ENCODE measurements at regions not wholly inside any gene's neighbourhood (a gene's known extent, or its start where the extent isn't known, plus 50 kb on each side); places are given as distances from the start of the nearest gene placed in this dataset.

- intact Hi-C loops (cut with micrococcal nuclease; ENCODE audit: unreplicated experiment), result no loop called here
- H3K4me2 ChIP-seq (ENCODE audit: low read length), result no peak overlapping the region
- H2AFZ ChIP-seq (ENCODE audit: low read length), result no peak overlapping the region
- no peaks in the 10 kb centered on the region for H4K20me1 ChIP-seq (ENCODE audit: insufficient read depth, low read length)
- BruUV-seq (replicated peaks), result no TSS peak
- ChIA-PET CTCF (ENCODE audit: unreplicated experiment) (interaction anchor here (0.8 kb wide), 1 partner anchor 24 kb away, joined by 3 read pairs; no protein-coding TSS in a partner anchor), POLR2A (interaction anchor here (0.6 kb wide), 1 partner anchor 282 kb away, joined by 3 read pairs; no protein-coding TSS in a partner anchor)
- no peaks in the 10 kb centered on the region for H3K79me2 ChIP-seq (ENCODE audit: insufficient read depth, low read depth, low read length)
- DNase-seq (ENCODE audit: low spot score), result no peak
- TF ChIP-seq CTCF (conservative IDR thresholded peaks at IDR 0.05; ENCODE audit: low read length) (no peak), EZH2phosphoT487 (IDR thresholded peaks at IDR 0.05; ENCODE audit: borderline replicate concordance, low read depth, low read length) (no peak)
- no peaks in the 10 kb centered on the region for H3K36me3 ChIP-seq (ENCODE audit: insufficient read depth, low read length)
- no peak overlapping the region for H3K27ac ChIP-seq (ENCODE audit: low read depth, low read length, poor library complexity, severe bottlenecking)
- H3K4me3 ChIP-seq (ENCODE audit: low read depth, low read length, poor library complexity, severe bottlenecking), result no peak overlapping the region
- H3K9me3 ChIP-seq (ENCODE audit: low read length), result no peaks in the 10 kb centered on the region
- no peaks in the 10 kb centered on the region for H3K4me1 ChIP-seq (ENCODE audit: insufficient read depth, low read length, poor library complexity, severe bottlenecking)
- H3K9me2 ChIP-seq (ENCODE audit: insufficient read depth, low read length), result no peaks in the 10 kb centered on the region
Observed at GRCh38 chr4:1572964-1573720, 111.0 kb downstream of the FAM53A start.

GRCh38 chr4:1572521-1572920 is 111.6 kb downstream of the FAM53A start:
- CTCF ChIA-PET (ENCODE audit: unreplicated experiment), result no interaction called here
- H3K27ac ChIP-seq (ENCODE audit: low read depth, low read length, poor library complexity, severe bottlenecking), result no peak overlapping the region
- H3K9me2 ChIP-seq (ENCODE audit: insufficient read depth, low read length), result no peaks in the 10 kb centered on the region
- intact Hi-C loops (cut with micrococcal nuclease; ENCODE audit: unreplicated experiment), result no loop called here
- TF ChIP-seq EZH2phosphoT487 (IDR thresholded peaks at IDR 0.05; ENCODE audit: borderline replicate concordance, low read depth, low read length) (no peak), CTCF (conservative IDR thresholded peaks at IDR 0.05; ENCODE audit: low read length) (no peak)
- H3K9me3 ChIP-seq (ENCODE audit: low read length), result no peaks in the 10 kb centered on the region
- no peaks in the 10 kb centered on the region for H3K79me2 ChIP-seq (ENCODE audit: insufficient read depth, low read depth, low read length)
- no peaks in the 10 kb centered on the region for H3K4me1 ChIP-seq (ENCODE audit: insufficient read depth, low read length, poor library complexity, severe bottlenecking)
- BruUV-seq (replicated peaks), result no TSS peak
- no peaks in the 10 kb centered on the region for H3K36me3 ChIP-seq (ENCODE audit: insufficient read depth, low read length)
- H3K4me2 ChIP-seq (ENCODE audit: low read length), result no peak overlapping the region
- no peaks in the 10 kb centered on the region for H4K20me1 ChIP-seq (ENCODE audit: insufficient read depth, low read length)
- POLR2A ChIA-PET, result no interaction called here
- no peak for DNase-seq (ENCODE audit: low spot score)
- H3K4me3 ChIP-seq (ENCODE audit: low read depth, low read length, poor library complexity, severe bottlenecking), result no peak overlapping the region
- H2AFZ ChIP-seq (ENCODE audit: low read length), result no peak overlapping the region

- intact Hi-C loops (cut with micrococcal nuclease; ENCODE audit: unreplicated experiment), result no loop called here
- no peak overlapping the region for H3K4me2 ChIP-seq (ENCODE audit: low read length)
Observed at GRCh38 chr4:1572010-1572385, 112.1 kb downstream of the FAM53A start.

More at GRCh38 chr4:1572010-1572385, 112.1 kb downstream of the FAM53A start:
- Histone ChIP-seq H3K9me2 (ENCODE audit: insufficient read depth, low read length) (no peaks in the 10 kb centered on the region), H3K4me3 (ENCODE audit: low read depth, low read length, poor library complexity, severe bottlenecking) (no peak overlapping the region), H3K79me2 (ENCODE audit: insufficient read depth, low read depth, low read length) (no peaks in the 10 kb centered on the region), H4K20me1 (ENCODE audit: insufficient read depth, low read length) (no peaks in the 10 kb centered on the region), H3K27ac (ENCODE audit: low read depth, low read length, poor library complexity, severe bottlenecking) (no peak overlapping the region), H3K4me1 (ENCODE audit: insufficient read depth, low read length, poor library complexity, severe bottlenecking) (no peaks in the 10 kb centered on the region), H3K9me3 (ENCODE audit: low read length) (no peaks in the 10 kb centered on the region), H2AFZ (ENCODE audit: low read length) (no peak overlapping the region), H3K36me3 (ENCODE audit: insufficient read depth, low read length) (no peaks in the 10 kb centered on the region)
- BruUV-seq (replicated peaks), result no TSS peak
- ChIA-PET POLR2A (no interaction called here), CTCF (ENCODE audit: unreplicated experiment) (no interaction called here)
- no peak for TF ChIP-seq EZH2phosphoT487 (IDR thresholded peaks at IDR 0.05; ENCODE audit: borderline replicate concordance, low read depth, low read length)
- no peak for TF ChIP-seq CTCF (conservative IDR thresholded peaks at IDR 0.05; ENCODE audit: low read length)
- DNase-seq (ENCODE audit: low spot score), result no peak

Measured in OCI-LY7 (cell line).